IMR-90 (cell line): ENCODE measurements at regions not wholly inside any gene's neighbourhood (a gene's known extent, or its start where the extent isn't known, plus 50 kb on each side); places are given as distances from the start of the nearest gene placed in this dataset.

Experiments used
- ATAC-seq: fragments of 200-7000 bp; cut with Tn5 transposase; 2 replicates; pipeline ENCODE4 v1.9.1; 2020; ENCODE audit warnings: low read depth, mild to moderate bottlenecking, moderate library complexity
- BruUV-seq: library from RNA; stranded (reverse); fragments of 400-500 nt; replicated peaks from 2 replicates; lab custom pipeline; 2021; lab: Mats Ljungman, UMichigan
- CTCF ChIA-PET: fragments of 300-600 bp; formaldehyde crosslinking; extraction: SDS; loops from one replicate; lab custom pipeline; 2021; ENCODE audit warnings: antibody characterized with exemption; lab: Yijun Ruan, JAX
- POLR2A ChIA-PET: fragments of 300-600 bp; sonication (Branson Sonifier 250); formaldehyde crosslinking; loops from one replicate; lab custom pipeline; 2022; ENCODE audit warnings: antibody characterized with exemption; ENCODE audit not compliant: unreplicated experiment; lab: Charles Lee
- DNase-seq: peaks from one replicate; pipeline ENCODE4 v3.0.0; 2013
- H2AFZ ChIP-seq: replicated peaks from 2 replicates; pipeline ENCODE3; 2013; ENCODE audit warnings: low read length, mild to moderate bottlenecking; ENCODE audit not compliant: poor library complexity
- H2AK5ac ChIP-seq: 2 replicates; pipeline ENCODE4 v1.6.1; 2013; ENCODE audit warnings: low read depth, low read length, inconsistent platforms
- H2AK9ac ChIP-seq: replicated peaks from 2 replicates; pipeline ENCODE3; 2013; ENCODE audit warnings: mild to moderate bottlenecking, low read depth, low read length, moderate library complexity; ENCODE audit not compliant: poor library complexity
- H2BK120ac ChIP-seq: 2 replicates; pipeline ENCODE4 v1.6.1; 2013; ENCODE audit warnings: low read depth, low read length, inconsistent platforms
- H2BK15ac ChIP-seq: 3 replicates; pipeline ENCODE4 v1.6.1; 2013; ENCODE audit warnings: low read depth, low read length, inconsistent platforms
- H2BK20ac ChIP-seq: 2 replicates; pipeline ENCODE4 v1.6.1; 2013; ENCODE audit warnings: low read depth, mild to moderate bottlenecking, inconsistent platforms, low read length, moderate library complexity
- H2BK5ac ChIP-seq: 2 replicates; pipeline ENCODE4 v1.6.1; 2013; ENCODE audit warnings: mild to moderate bottlenecking, low read depth, low read length, inconsistent platforms; ENCODE audit not compliant: poor library complexity, severe bottlenecking
- H3K14ac ChIP-seq: replicated peaks from 2 replicates; pipeline ENCODE4 v1.6.1; 2013; ENCODE audit warnings: low read depth, low read length, inconsistent platforms
- H3K18ac ChIP-seq: 2 replicates; pipeline ENCODE4 v1.6.1; 2013; ENCODE audit warnings: low read depth, low read length, control low read depth
- H3K23ac ChIP-seq: 2 replicates; pipeline ENCODE4 v1.6.1; 2013; ENCODE audit warnings: low read depth, low read length, inconsistent platforms
- H3K27ac ChIP-seq: 2 replicates; pipeline ENCODE4 v1.5.1; 2013; ENCODE audit warnings: mild to moderate bottlenecking, control low read depth, low read length; ENCODE audit not compliant: insufficient read depth
- H3K27me3 ChIP-seq: 2 replicates; pipeline ENCODE4 v1.6.1; 2013; ENCODE audit warnings: low read length; ENCODE audit not compliant: control insufficient read depth, insufficient read depth
- H3K36me3 ChIP-seq: 2 replicates; pipeline ENCODE4 v1.6.1; 2013; ENCODE audit warnings: low read length, mixed read lengths; ENCODE audit not compliant: control insufficient read depth, insufficient read depth
- H3K4ac ChIP-seq: 2 replicates; pipeline ENCODE4 v1.6.1; 2013; ENCODE audit warnings: low read depth, low read length, inconsistent platforms
- H3K4me1 ChIP-seq: 2 replicates; pipeline ENCODE4 v1.6.1; 2013; ENCODE audit warnings: low read length, mixed read lengths; ENCODE audit not compliant: control insufficient read depth, insufficient read depth
- H3K4me2 ChIP-seq: 2 replicates; pipeline ENCODE4 v1.6.1; 2013; ENCODE audit warnings: low read depth, mild to moderate bottlenecking, control low read depth, low read length, moderate library complexity
- H3K4me3 ChIP-seq: 2 replicates; pipeline ENCODE4 v1.5.1; 2013; ENCODE audit warnings: low read depth, mild to moderate bottlenecking, control low read depth, low read length, moderate library complexity; ENCODE audit not compliant: insufficient read depth
- H3K56ac ChIP-seq: 2 replicates; pipeline ENCODE4 v1.6.1; 2013; ENCODE audit warnings: low read length, inconsistent platforms; ENCODE audit not compliant: insufficient read depth; ENCODE audit errors: extremely low read depth
- H3K79me1 ChIP-seq, 2 experiments: 2 replicates each; pipeline ENCODE4 v1.6.1; 2013; ENCODE audit warnings: low read length in 2 of 2, inconsistent platforms in 1 of 2, low read depth in 1 of 2
- H3K9ac ChIP-seq: 2 replicates; pipeline ENCODE4 v1.6.1; 2013; ENCODE audit warnings: low read depth, low read length, control low read depth
- H3K9me1 ChIP-seq: 2 replicates; pipeline ENCODE4 v1.6.1; 2013; ENCODE audit warnings: low read length, inconsistent platforms; ENCODE audit not compliant: insufficient read depth
- H3K9me3 ChIP-seq: 2 replicates; pipeline ENCODE4 v1.6.1; 2013; ENCODE audit warnings: low read length; ENCODE audit not compliant: control insufficient read depth, insufficient read depth
- H4K20me1 ChIP-seq: 2 replicates; pipeline ENCODE4 v1.6.1; 2013; ENCODE audit warnings: low read length, inconsistent platforms; ENCODE audit not compliant: insufficient read depth
- H4K5ac ChIP-seq: 2 replicates; pipeline ENCODE4 v1.6.1; 2013; ENCODE audit warnings: mild to moderate bottlenecking, low read depth, low read length, control low read depth
- H4K8ac ChIP-seq, 2 experiments: 2 replicates each; pipeline ENCODE4 v1.6.1; 2013; ENCODE audit warnings: low read depth in 2 of 2, low read length in 2 of 2, control low read depth in 1 of 2, inconsistent platforms in 1 of 2
- H4K91ac ChIP-seq: 2 replicates; pipeline ENCODE4 v1.6.1; 2013; ENCODE audit warnings: low read depth, low read length, inconsistent platforms; ENCODE audit not compliant: insufficient read depth
- MXI1 ChIP-seq: IDR thresholded peaks from 2 replicates; pipeline ENCODE4 v1.6.1; 2012; ENCODE audit warnings: low read depth, mild to moderate bottlenecking, low read length, moderate library complexity, borderline replicate concordance
- WGBS, 2 experiments: methylation state at CpG; one replicate each; pipeline versions ENCODE4 v1.1.5 to v1.1.7; 2013; ENCODE audit warnings: missing lambda C conversion rate in 2 of 2; ENCODE audit not compliant: insufficient read length in 1 of 2; ENCODE audit errors: extremely low coverage in 2 of 2; 5-methylcytosine and 5-hydroxymethylcytosine counted together
- dilution Hi-C: fragments of 300-500 bp; cut with HindIII; formaldehyde crosslinking; loops from one replicate; pipeline ENCODE4 v1.14.3; 2018; ENCODE audit warnings: low sequenced_read_pairs; ENCODE audit not compliant: unreplicated experiment
- in situ Hi-C: fragments of 300-500 bp; cut with MboI; formaldehyde crosslinking; loops from 3 replicates; pipeline ENCODE4 v1.14.3; 2019; ENCODE audit warnings: low sequenced_read_pairs, inconsistent platforms, mixed read lengths
- intact Hi-C: fragments of 100-400 bp; cut with micrococcal nuclease; formaldehyde crosslinking; loops from 2 replicates; pipeline ENCODE4 v1.10.0; 2022

- no peak for ATAC-seq
- no peaks in the 10 kb centered on the region for H3K36me3 ChIP-seq
- no TSS peak for BruUV-seq
- H3K18ac ChIP-seq = no peak overlapping the region
- in situ Hi-C loops = no loop called here
- no peak overlapping the region for H2AK5ac ChIP-seq
- no peak overlapping the region for H3K56ac ChIP-seq
- no peak overlapping the region for H2BK5ac ChIP-seq
- no peaks in the 10 kb centered on the region for H3K79me1 ChIP-seq
- H2BK15ac ChIP-seq = no peak overlapping the region
- no peak for DNase-seq
- no peak overlapping the region for H2AFZ ChIP-seq
- H4K5ac ChIP-seq = no peak overlapping the region
- H3K9me3 ChIP-seq = no peaks in the 10 kb centered on the region
- intact Hi-C loops = no loop called here
- no peak overlapping the region for H4K91ac ChIP-seq
- no peak overlapping the region for H3K4me3 ChIP-seq
- H3K9me1 ChIP-seq = no peaks in the 10 kb centered on the region
- no peak overlapping the region for H3K4ac ChIP-seq
- no peak overlapping the region for H2BK120ac ChIP-seq
- H3K27me3 ChIP-seq = no peaks in the 10 kb centered on the region; the same call in 1 of the 2 replicates
- H4K8ac ChIP-seq = no peak overlapping the region
- no peak overlapping the region for H3K23ac ChIP-seq
- H2AK9ac ChIP-seq = no peak overlapping the region
- no peak overlapping the region for H3K14ac ChIP-seq
- no peak for TF ChIP-seq MXI1
- H3K9ac ChIP-seq = no peak overlapping the region
- ChIA-PET POLR2A (no interaction called here), CTCF (no interaction called here)
- dilution Hi-C loops = no loop called here
- H3K4me1 ChIP-seq = peaks cover 2% of the 10 kb centered on the region; the same call in 1 of the 2 replicates
- no CpG with 5 or more reads among the region's 2 CpGs for WGBS, 2 experiments
- no peak overlapping the region for H2BK20ac ChIP-seq
- H3K27ac ChIP-seq = no peak overlapping the region
- no peak overlapping the region for H3K4me2 ChIP-seq
- no peaks in the 10 kb centered on the region for H4K20me1 ChIP-seq
Observed at GRCh38 chr19:31102674-31103073, 246.6 kb downstream of the TSHZ3 start.
